ENCODE measurements at regions not wholly inside any gene's neighbourhood (a gene's known extent, or its start where the extent isn't known, plus 50 kb on each side); places are given as distances from the start of the nearest gene placed in this dataset.
A peak's percentile ranks its signal among the peaks of the same experiment; 100 is the strongest.

- Histone ChIP-seq H2AK5ac (ENCODE audit: low read depth, low read length) (no peak overlapping the region; the same call in 1 of the 2 replicates), H3K79me2 (ENCODE audit: control insufficient read depth in 1 of 2, insufficient read depth in 2 of 2, low read length in 2 of 2) (no peaks in the 10 kb centered on the region), H4K91ac (replicated peaks; ENCODE audit: insufficient read length, low read length) (no peak overlapping the region), H2BK12ac (ENCODE audit: low read depth, low read length) (0 out of 2 replicates have a peak overlapping the region, but pooled peaks have one; percentile 97), H4K8ac (ENCODE audit: extremely low read depth, insufficient read depth, low read length) (no peak overlapping the region), H3K14ac (ENCODE audit: insufficient read length) (no peak overlapping the region), H3K9me3 (ENCODE audit: insufficient read depth in 2 of 2, low read depth in 1 of 2, low read length in 1 of 2) (no peaks in the 10 kb centered on the region), H3K9ac (replicated peaks in 1 of 4; ENCODE audit: extremely low read depth in 1 of 4, low read depth in 3 of 4, low read length in 3 of 4) (no peak overlapping the region), H3K18ac (ENCODE audit: extremely low read depth, low read length) (no peak overlapping the region; the same call in 1 of the 2 replicates), H2AFZ (ENCODE audit: low read length) (no peak overlapping the region), H2BK120ac (replicated peaks; ENCODE audit: low read depth, low read length) (no peak overlapping the region), H3K23me2 (ENCODE audit: low read depth, low read length) (no peaks in the 10 kb centered on the region; the same call in 1 of the 2 replicates), H2BK5ac (ENCODE audit: low read depth, low read length) (peak overlapping the region; percentile 30; the same call in 1 of the 2 replicates), H4K20me1 (replicated peaks in 1 of 2; ENCODE audit: control insufficient read depth in 1 of 2, insufficient read depth in 2 of 2, low read length in 2 of 2) (no peaks in the 10 kb centered on the region), H3K4me3 (ENCODE audit: extremely low read depth in 1 of 4, insufficient read depth in 2 of 4, low read depth in 3 of 4, low read length in 4 of 4) (no peak overlapping the region), H4K5ac (ENCODE audit: insufficient read length, low read depth, low read length) (no peak overlapping the region), H2BK15ac (ENCODE audit: low read length) (no peak overlapping the region), H3K4me1 (replicated peaks in 1 of 4; ENCODE audit: control insufficient read depth in 3 of 4, insufficient read depth in 4 of 4, low read length in 3 of 4) (peaks cover 1 to 11% (median 5%) of the 10 kb centered on the region in 4 experiments), H3K79me1 (ENCODE audit: low read depth, low read length) (no peaks in the 10 kb centered on the region), H3K27me3 (replicated peaks in 1 of 4; ENCODE audit: control insufficient read depth in 3 of 4, extremely low read depth in 1 of 4, insufficient read depth in 3 of 4, low read length in 3 of 4) (0 out of 7 replicates have a peak, but pooled peaks cover 0 to 4% (median 0%) of the 10 kb centered on the region in 4 experiments), H3K36me3 (ENCODE audit: control insufficient read depth in 2 of 4, insufficient read depth in 4 of 4, low read length in 3 of 4) (no peaks in the 10 kb centered on the region), H3K56ac (replicated peaks; ENCODE audit: insufficient read length, low read depth, low read length) (no peak overlapping the region), H3K4me2 (ENCODE audit: insufficient read depth in 1 of 2, low read depth in 2 of 2, low read length in 2 of 2) (0 out of 4 replicates have a peak overlapping the region, but pooled peaks of 1 of the 2 experiments have one; percentile 19), H3K4ac (replicated peaks; ENCODE audit: insufficient read length, low read depth, low read length) (no peak overlapping the region), H2BK20ac (ENCODE audit: low read length) (peak overlapping the region; percentile 75; the same call in 1 of the 2 replicates), H3K27ac (ENCODE audit: low read depth, low read length) (no peak overlapping the region), H3K23ac (ENCODE audit: insufficient read length) (no peak overlapping the region)
- WGBS, 2 experiments (ENCODE audit: extremely low coverage in 1 of 2, insufficient coverage in 1 of 2, insufficient read length in 1 of 2, insufficient replicate concordance in 2 of 2, low coverage in 1 of 2, low lambda C conversion rate in 2 of 2, missing lambda C conversion rate in 1 of 2): 46% methylated on average over 3 of the region's 3 CpGs; no CpG with 5 or more reads in 1 of the 2 experiments
- peak; percentile 31; the same call in 1 of the 2 replicates for TF ChIP-seq USF2 (IDR thresholded peaks at IDR 0.05; ENCODE audit: low read length)
- TF ChIP-seq, protein P1, sequence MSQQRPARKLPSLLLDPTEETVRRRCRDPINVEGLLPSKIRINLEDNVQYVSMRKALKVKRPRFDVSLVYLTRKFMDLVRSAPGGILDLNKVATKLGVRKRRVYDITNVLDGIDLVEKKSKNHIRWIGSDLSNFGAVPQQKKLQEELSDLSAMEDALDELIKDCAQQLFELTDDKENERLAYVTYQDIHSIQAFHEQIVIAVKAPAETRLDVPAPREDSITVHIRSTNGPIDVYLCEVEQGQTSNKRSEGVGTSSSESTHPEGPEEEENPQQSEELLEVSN (IDR thresholded peaks at IDR 0.05): peak; percentile 12; the same call in 1 of the 2 replicates
- TF ChIP-seq TCF12 (IDR thresholded peaks at IDR 0.05; ENCODE audit: low read depth, low read length): no peak
- TF ChIP-seq POU5F1 (IDR thresholded peaks at IDR 0.05; ENCODE audit: low read depth, low read length): 0 out of 2 replicates have a peak, but pooled peaks have one; percentile 24
- no peak for DNase-seq (ENCODE audit: low read depth in 1 of 2, low spot score in 2 of 2)
- no peak for FAIRE-seq
- CTCF ChIA-PET (ENCODE audit: partially characterized antibody): interaction anchor here (0.5 to 4.3 kb wide), 7 partner anchors 35 to 332 kb away, joined by 3 to 29 read pairs (median 4); no protein-coding TSS in a partner anchor
- POLR2A ChIA-PET (ENCODE audit: partially characterized antibody): interaction anchor here (0.6 to 1.1 kb wide), 2 partner anchors 74 to 247 kb away, joined by 3 read pairs; no protein-coding TSS in a partner anchor
Measured at GRCh38 chr11:11072067-11072466, 214.2 kb upstream of the ZBED5 start.

Data from H1 (cell line).